Astrocyte (in vitro differentiated cells and primary cell): ENCODE measurements at regions not wholly inside any gene's neighbourhood (a gene's known extent, or its start where the extent isn't known, plus 50 kb on each side); places are given as distances from the start of the nearest gene placed in this dataset.

Experiments used
- CTCF ChIP-seq: IDR thresholded peaks from 2 replicates; pipeline ENCODE4 v1.5.1; 2011; ENCODE audit warnings: low read depth, mild to moderate bottlenecking, inconsistent platforms, low read length, moderate library complexity; ENCODE audit not compliant: insufficient read depth
- EZH2 ChIP-seq: IDR thresholded peaks from 2 replicates; pipeline ENCODE4 v1.6.1; 2012; ENCODE audit warnings: mild to moderate bottlenecking, low read length, inconsistent platforms; ENCODE audit not compliant: insufficient read depth

- TF ChIP-seq CTCF: no peak
- no peak for TF ChIP-seq EZH2
Measured at GRCh38 chr5:118378959-118379358, 609.4 kb downstream of the DTWD2 start.
